Stimulated activated naive CD4-positive, alpha-beta T cell (primary cell): ENCODE measurements at regions not wholly inside any gene's neighbourhood (a gene's known extent, or its start where the extent isn't known, plus 50 kb on each side); places are given as distances from the start of the nearest gene placed in this dataset.

Source experiments
- DNase-seq, 6 experiments: peaks; one replicate each; lab custom pipeline; 2025; lab: John Stamatoyannopoulos, UW

DNA sequence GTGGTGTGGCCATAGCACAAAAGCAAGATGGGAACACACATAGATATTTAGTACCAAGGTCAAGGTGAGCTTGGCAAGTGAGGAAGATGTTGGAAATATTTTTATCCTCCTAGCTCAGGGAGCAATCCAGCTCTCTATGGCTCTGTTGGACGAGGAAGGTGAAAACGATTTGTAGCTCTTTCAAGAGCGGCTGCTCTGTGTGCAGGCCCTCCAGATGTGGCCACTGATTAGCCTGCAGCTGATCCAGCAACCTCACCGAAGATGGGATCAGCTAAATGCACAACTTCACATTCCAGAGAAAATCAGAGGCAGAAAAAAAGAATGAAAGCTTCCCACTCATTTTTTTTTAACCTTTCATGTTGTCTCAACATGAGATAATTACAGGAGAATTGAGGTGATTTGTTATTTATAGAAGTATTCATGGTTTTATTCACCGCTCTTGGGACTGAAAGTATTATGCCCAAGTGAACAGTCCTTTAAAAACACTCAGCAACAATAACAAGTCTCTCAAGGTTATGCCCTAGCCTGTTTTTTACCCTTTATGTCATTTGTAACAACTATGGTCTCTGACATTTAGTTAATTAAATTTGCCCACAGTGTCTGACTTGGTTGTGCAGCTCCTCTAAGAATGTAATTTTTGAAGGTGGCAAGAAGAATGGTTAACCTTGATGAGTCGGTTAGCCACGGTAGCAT, 213.6 kb upstream of the ADARB2 start:
- DNase-seq: no peak

- no peak for DNase-seq
Observed at GRCh38 chr10:1947464-1948003, 210.2 kb upstream of the ADARB2 start.

DNA sequence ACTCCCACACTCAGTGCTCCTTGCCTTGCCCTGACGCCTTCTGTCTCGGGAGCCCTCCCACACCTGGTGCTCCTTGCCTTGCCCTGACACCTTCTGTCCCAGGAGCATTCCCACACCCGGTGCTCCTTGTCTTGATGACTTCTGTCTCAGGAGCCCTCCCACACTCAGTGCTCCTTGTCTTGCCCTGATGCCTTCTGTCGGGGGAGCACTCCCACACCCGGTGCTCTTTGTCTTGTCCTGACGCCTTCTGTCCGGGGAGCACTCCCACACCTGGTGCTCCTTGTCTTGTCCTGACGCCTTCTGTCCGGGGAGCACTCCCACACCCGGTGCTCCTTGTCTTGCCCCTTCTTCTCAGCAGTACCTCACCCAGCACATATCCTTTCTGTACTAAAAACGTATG, 207.2 kb upstream of the ADARB2 start:
- DNase-seq: no peak

DNA sequence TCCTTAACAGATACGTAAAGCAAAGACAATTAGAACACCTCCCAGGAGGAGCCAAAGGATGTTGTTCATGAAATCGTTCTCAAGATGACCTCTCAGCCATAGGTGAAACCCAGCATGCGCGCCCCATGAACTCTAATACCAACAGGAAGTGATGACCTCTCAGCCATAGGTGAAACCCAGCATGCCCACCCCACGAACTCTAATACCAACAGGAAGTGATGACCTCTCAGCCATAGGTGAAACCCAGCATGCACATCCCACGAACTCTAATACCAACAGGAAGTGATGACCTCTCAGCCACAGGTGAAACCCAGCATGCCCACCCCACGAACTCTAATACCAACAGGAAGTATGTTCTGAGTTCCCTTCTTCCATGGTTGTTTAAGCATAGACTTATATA, 205.2 kb upstream of the ADARB2 start:
- DNase-seq: no peak

DNA sequence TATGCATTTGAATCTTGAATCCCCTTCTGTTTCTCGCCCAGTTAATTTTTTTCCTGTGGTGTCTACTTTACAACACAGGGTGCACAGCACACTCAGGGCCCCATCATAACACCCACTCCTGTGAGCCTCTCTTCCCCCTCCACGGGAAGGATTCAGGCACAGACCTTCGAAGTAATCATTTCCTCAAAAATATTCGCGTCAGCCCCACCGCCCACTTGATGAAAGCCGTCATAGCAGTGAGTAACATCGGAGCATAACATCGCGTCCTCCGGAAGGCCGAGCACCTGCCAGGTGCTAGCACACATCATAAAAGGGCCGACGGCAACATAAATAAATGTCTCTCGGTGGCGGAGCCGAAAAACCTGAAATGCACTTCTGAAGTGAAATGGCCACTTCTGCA, 201.7 kb upstream of the ADARB2 start:
- peak; percentile 15 to 80 (median 68) for DNase-seq

DNA sequence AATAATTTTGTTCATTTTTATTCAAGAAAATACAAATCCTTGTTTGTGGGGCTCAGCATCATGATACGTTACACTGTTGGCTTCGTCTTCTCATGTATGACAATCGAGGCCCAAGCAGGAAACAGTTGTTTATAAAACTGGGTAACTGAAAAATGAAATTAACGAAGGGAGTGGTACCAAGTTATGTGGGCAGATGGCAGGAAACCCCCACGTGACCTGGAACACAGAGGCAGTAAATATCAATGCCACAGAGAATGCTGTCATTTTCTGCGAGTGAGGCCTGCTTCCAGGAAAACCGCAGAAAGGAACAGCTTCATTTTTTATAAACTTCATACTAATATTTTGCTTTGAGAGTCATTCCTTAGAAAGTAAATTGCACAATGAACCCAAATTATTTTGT, 201.0 kb upstream of the ADARB2 start:
- DNase-seq: peak; percentile 2 to 83 (median 69)

- DNase-seq: no peak
Observed at GRCh38 chr10:1935912-1936311, 198.6 kb upstream of the ADARB2 start.

DNA sequence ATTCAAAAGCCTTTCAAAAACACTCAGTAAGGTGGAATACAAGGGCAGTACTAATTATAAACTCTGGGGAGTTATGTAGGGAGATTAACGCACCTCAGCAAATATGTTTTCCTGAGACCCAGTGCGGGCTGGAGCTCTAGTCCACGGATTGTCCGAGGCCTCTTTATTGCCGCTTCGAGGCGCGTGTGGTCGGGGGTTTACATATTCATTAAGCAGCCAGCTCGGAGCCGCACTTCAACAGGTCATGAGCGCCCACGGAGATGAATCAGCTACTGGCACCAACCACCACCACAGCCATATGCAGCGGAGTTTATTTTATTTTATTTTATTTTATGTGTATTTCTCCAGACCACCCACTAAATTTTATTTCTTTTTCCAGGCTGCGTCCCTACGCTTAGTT, 195.9 kb upstream of the ADARB2 start:
- DNase-seq: no peak

DNA sequence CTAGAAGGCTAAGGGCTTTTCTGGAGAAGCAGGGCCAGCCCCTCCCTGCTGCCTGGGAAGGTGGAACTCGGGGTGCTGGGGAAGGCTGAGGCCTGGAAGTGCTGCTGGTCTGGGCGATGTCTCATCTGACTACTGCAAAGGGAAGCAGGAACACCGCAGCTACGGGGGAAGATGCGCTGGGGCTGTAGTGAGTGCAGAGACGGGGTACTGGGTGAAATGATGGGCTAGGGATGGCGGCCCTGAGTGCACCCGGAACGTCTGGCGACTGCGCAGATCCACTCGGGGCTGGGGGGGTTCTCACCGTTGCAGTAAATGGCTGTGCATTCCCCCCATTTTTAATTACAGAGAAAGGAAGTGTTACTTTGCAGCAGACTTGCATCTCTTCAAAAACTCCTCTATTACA, 195.4 kb upstream of the ADARB2 start:
- DNase-seq: peak in 1 of 6 experiments; percentile 43

GRCh38 chr10:1928606-1929005, 191.3 kb upstream of the ADARB2 start:
- no peak for DNase-seq

DNA sequence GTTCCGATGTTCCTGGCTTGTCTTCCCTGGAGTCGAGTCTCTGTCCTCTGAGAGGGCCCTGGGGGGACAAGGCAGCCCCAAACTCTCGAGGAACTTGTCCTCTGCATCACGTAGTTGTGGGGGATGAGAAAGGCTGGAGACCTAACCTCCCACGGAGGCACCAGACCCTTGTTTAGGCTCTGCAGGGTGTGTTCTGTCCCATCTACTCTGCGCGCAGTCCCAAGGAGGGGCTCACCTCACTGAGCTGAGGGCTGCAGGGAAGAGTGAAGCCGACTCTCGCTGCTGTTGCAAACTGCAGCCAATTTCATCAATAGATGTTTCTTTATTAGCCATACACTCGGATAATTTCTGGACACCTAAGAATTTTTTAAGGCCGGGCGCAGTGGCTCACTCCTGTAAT, 186.7 kb upstream of the ADARB2 start:
- no peak for DNase-seq

DNA sequence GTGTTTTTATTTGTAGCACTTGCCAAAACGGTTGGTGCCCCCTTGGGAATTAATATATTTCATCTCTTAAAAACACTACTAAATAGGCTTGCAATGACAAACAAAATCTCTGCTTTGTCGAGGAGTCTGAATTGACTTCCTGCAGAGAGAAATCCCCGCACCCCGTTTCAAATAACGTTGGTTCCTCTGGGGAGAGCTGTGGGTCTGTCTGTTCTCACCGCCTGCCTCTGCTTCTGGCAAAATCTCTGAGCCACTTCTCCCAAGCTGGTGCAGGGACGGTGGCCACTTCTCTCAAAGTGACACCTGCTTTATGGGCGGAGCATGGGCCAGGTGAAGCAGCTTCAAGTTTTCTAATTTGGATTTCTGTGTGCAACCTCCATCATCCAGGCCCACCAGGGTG, 186.3 kb upstream of the ADARB2 start:
- peak in 4 of 6 experiments; percentile 10 to 23 (median 11) for DNase-seq

DNA sequence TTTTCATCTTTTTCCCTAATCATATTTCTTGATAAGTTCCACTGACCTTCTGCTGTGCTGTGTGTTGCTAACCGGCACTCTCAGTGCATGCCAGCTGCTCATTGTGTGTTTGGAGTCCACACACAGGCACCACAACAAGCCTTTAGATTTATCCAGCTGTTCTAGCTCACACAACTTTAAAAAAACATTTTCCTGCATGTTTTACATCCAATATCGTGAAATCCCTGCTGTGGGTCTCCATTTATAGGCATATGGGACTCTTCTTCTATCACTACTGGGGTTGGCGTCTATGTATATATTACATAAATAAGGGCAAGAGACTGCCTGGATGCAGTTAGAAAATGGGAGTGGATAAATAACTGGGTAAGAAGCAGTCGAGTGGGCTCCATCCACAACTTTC, 183.6 kb upstream of the ADARB2 start:
- DNase-seq: no peak

DNA sequence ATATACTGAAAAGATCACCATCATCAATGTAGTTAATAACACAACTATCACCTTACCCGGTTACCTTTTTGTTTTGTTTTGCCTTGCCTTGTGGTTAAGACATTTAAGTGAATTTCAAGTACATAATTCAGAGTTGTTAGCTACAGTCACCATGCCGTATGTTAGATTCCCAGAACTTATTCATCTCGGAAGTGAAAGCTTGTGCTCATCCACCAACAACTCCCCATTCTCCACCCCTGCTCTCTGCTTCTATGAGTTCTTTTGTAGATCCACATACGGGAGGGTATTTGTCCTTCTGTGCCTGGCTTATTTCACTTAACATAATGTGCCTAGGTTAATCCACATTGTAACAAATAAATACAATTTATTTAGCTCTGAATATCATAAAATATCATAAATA, 182.8 kb upstream of the ADARB2 start:
- DNase-seq: no peak

DNA sequence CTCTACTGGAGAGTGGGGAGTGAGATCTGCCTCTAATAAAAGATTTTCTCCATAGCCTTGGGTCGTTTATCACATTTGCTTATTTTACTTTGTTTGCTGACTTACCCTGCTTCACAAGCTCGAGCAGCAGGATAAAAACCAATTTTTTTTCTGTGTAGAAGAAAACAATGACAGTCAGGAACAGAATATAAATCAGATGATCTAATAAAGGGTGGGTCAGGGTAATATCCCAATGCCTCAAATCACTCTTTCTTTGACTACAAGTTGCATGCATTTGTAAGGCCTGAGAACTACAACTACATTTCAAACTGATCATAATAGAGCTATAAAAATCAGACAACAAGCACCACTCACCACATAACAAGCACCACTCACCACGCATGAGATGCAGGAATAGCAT, 174.4 kb upstream of the ADARB2 start:
- DNase-seq: no peak

DNA sequence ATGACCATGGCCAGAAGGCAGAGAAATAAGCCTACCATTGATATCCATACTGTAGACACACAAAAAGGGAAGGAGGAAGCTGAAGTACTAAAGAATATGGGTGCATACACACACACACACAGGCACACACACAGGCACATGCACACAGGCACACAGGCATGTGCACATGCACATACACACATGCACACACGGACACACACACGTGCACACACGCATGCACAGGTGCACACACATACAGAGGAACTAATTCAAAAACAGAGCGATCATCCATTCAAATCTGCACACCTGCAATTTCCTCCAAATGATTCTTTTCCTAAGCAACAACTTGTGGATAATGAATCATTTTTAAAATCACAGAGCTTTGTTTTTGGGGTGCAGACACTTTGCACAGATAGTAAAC, 166.7 kb upstream of the ADARB2 start:
- no peak for DNase-seq

DNA sequence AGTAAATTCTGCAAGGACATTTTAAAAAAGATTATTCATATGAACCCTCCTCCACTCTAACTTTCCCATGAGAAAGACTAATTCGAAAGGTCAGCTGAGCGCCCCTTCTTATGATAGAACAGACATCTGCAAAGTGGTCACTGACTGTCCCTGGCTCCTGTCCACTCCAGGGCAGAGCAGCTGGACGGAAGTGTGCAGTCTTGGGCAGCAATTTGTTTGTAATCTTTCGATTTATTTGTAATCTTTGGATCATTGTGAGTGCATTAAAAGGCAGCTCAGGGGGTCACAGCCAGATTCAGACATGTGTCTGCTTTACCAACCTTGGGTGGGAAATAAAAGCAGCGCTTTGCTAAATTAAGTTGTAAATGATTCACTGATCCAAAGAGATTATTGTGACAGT, 158.8 kb upstream of the ADARB2 start:
- no peak for DNase-seq

GRCh38 chr10:1895691-1896090, 158.4 kb upstream of the ADARB2 start:
- no peak for DNase-seq

GRCh38 chr10:1894912-1895311, 157.6 kb upstream of the ADARB2 start:
- DNase-seq: no peak

DNA sequence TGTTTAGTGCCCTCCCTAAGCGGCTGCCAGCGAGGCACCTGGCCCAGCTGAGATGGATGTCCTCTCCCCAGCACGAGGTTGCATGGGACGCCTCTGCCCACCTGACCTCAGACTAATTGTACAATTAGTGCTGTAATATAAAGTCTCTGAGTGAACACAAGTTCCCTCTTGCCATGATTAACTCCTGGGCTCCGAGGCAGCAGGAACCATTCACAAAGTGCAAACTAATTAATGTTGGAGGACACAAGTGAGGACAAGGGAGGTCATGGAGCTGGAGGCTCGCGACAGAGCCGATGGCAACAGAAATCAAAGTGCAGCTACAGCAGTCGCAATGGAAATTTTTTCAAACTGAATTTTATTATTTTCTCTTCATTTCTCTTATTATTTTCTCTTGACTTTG, 156.6 kb upstream of the ADARB2 start:
- no peak for DNase-seq

DNA sequence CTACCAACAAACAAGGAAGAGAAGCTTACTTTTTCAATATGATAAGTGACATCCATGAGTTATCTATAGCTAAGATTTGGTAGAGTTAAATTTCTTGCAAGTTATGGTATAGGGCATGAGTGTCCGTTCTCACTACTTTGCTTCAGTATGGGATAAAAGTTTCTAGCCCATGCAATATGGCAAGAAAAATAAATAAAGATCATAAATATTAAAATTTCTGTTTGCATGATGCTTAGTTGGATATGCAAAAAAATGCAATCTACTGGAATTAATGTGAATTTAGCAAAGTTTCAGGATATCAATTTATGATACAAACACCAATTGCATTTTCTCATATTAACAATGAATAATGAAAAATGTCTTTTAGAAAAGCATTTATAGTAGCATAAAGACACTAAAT, 148.7 kb upstream of the ADARB2 start:
- DNase-seq: no peak

- DNase-seq: no peak
Observed at GRCh38 chr10:1882728-1883127, 145.4 kb upstream of the ADARB2 start.

- DNase-seq: no peak
Observed at GRCh38 chr10:1882180-1882579, 144.9 kb upstream of the ADARB2 start.

GRCh38 chr10:1881636-1882035, 144.3 kb upstream of the ADARB2 start:
- no peak for DNase-seq
